HG02571 (cell line): ENCODE measurements at regions not wholly inside any gene's neighbourhood (a gene's known extent, or its start where the extent isn't known, plus 50 kb on each side); places are given as distances from the start of the nearest gene placed in this dataset.

Experiments used
- ATAC-seq: cut with Tn5 transposase; IDR thresholded peaks from one replicate; pipeline ENCODE4 v1.9.1; 2021; ENCODE audit warnings: mild to moderate bottlenecking, moderate library complexity; ENCODE audit not compliant: unreplicated experiment

GRCh38 chr2:62370321-62371250 lies 135.4 kb downstream of the TMEM17 start:
- no peak for ATAC-seq

GRCh38 chr2:62369541-62370202 lies 136.3 kb downstream of the TMEM17 start:
- no peak for ATAC-seq

GRCh38 chr2:62364791-62365528 lies 141.0 kb downstream of the TMEM17 start:
- no peak for ATAC-seq

- peak; percentile 70 for ATAC-seq
Observed at GRCh38 chr2:62363166-62363565, 142.8 kb downstream of the TMEM17 start.

GRCh38 chr2:62362561-62362960 lies 143.4 kb downstream of the TMEM17 start:
- peak; percentile 45 for ATAC-seq

GRCh38 chr2:62361964-62362363 lies 144.0 kb downstream of the TMEM17 start:
- ATAC-seq = no peak

GRCh38 chr2:62354771-62355561 lies 151.0 kb downstream of the TMEM17 start:
- no peak for ATAC-seq

GRCh38 chr2:62352031-62352430 lies 154.0 kb downstream of the TMEM17 start:
- no peak for ATAC-seq

GRCh38 chr2:62349788-62350187 lies 153.9 kb downstream of the B3GNT2 start:
- ATAC-seq = no peak

- ATAC-seq = no peak
Observed at GRCh38 chr2:62348700-62349099, 152.8 kb downstream of the B3GNT2 start.

GRCh38 chr2:62347563-62348270 lies 151.8 kb downstream of the B3GNT2 start:
- ATAC-seq = no peak

GRCh38 chr2:62344472-62344871 lies 148.6 kb downstream of the B3GNT2 start:
- peak; percentile 66 for ATAC-seq

GRCh38 chr2:62343636-62344337 lies 147.9 kb downstream of the B3GNT2 start:
- ATAC-seq = no peak

- ATAC-seq = no peak
Observed at GRCh38 chr2:62343206-62343605, 147.3 kb downstream of the B3GNT2 start.

- no peak for ATAC-seq
Observed at GRCh38 chr2:62340994-62341484, 145.1 kb downstream of the B3GNT2 start.

GRCh38 chr2:62339837-62340236 lies 143.9 kb downstream of the B3GNT2 start:
- ATAC-seq = no peak

GRCh38 chr2:62339413-62339812 lies 143.5 kb downstream of the B3GNT2 start:
- no peak for ATAC-seq

GRCh38 chr2:62338111-62338510 lies 142.2 kb downstream of the B3GNT2 start:
- no peak for ATAC-seq

- no peak for ATAC-seq
Observed at GRCh38 chr2:62337403-62337802, 141.5 kb downstream of the B3GNT2 start.
